Skeletal muscle satellite cell (primary cell): ENCODE measurements at regions not wholly inside any gene's neighbourhood (a gene's known extent, or its start where the extent isn't known, plus 50 kb on each side); places are given as distances from the start of the nearest gene placed in this dataset.
A peak's percentile ranks its signal among the peaks of the same experiment; 100 is the strongest.

Source experiments
- H3K27me3 ChIP-seq: 2 replicates; pipeline ENCODE4 v1.7.0; 2013; ENCODE audit warnings: low read length; ENCODE audit not compliant: control insufficient read depth, insufficient read depth
- H3K36me3 ChIP-seq: 2 replicates; pipeline ENCODE4 v1.7.0; 2013; ENCODE audit warnings: mild to moderate bottlenecking, control low read depth, low read length; ENCODE audit not compliant: insufficient read depth
- H3K4me1 ChIP-seq: 2 replicates; pipeline ENCODE4 v1.7.0; 2013; ENCODE audit warnings: low read length; ENCODE audit not compliant: control insufficient read depth, insufficient read depth
- H3K4me2 ChIP-seq: 2 replicates; pipeline ENCODE4 v1.7.0; 2013; ENCODE audit warnings: mild to moderate bottlenecking, low read length
- H3K4me3 ChIP-seq: 2 replicates; pipeline ENCODE4 v1.7.0; 2013; ENCODE audit warnings: low read length
- H3K9ac ChIP-seq: 2 replicates; pipeline ENCODE4 v1.7.0; 2013; ENCODE audit warnings: mild to moderate bottlenecking, low read depth, low read length, moderate library complexity
- H3K9me3 ChIP-seq: replicated peaks from 2 replicates; pipeline ENCODE4 v1.7.0; 2013; ENCODE audit warnings: mild to moderate bottlenecking, control low read depth, low read length

DNA sequence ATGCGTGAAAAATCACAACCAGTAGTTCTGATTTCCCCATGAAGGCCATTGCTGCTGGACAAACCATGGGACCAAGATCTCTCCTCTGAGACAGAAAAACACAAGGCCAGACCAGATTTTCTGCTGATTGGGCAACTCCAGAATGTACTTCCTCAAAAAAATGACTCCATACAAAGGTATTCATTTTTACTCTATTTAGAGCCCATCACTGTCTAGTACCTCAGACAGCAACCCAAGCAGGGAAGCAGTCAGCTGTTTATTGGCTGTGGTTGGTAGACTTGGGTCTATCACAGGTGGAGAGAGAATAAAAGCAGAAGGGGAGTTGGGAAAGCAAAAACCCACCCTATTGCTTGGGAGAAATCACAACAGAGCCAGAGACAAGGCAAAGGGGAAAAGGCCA, 219.9 kb downstream of the PIK3C3 start:
- H3K27me3 ChIP-seq = peaks cover 12% of the 10 kb centered on the region
- no peak overlapping the region for H3K4me3 ChIP-seq
- H3K36me3 ChIP-seq = no peaks in the 10 kb centered on the region

DNA sequence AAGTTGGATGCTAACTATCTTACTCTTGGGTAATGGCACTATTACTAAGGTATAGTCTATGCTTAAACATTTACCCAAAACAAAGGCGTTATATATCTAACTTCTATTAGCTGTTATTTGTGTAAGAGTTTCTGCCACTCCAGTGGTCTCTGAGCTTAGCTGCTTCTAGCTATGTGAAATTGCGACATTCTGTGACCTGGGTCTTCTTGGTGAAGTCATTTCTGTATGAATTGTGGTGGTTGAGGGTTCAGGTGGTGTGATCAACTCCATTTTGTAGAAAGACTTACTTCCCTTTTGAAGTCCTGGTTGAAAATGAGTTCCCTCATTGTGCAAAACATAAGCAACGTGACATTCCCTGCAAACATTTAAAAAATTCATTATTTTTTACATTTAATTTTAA, 221.6 kb downstream of the PIK3C3 start:
- no peak overlapping the region for H3K4me3 ChIP-seq
- H3K9ac ChIP-seq = no peak overlapping the region
- H3K36me3 ChIP-seq = no peaks in the 10 kb centered on the region
- no peaks in the 10 kb centered on the region for H3K4me1 ChIP-seq
- H3K27me3 ChIP-seq = peaks cover 9% of the 10 kb centered on the region
- no peak overlapping the region for H3K4me2 ChIP-seq
- H3K9me3 ChIP-seq = no peaks in the 10 kb centered on the region

More for the DNA sequence above, 219.9 kb downstream of the PIK3C3 start:
- no peaks in the 10 kb centered on the region for H3K9me3 ChIP-seq
- no peaks in the 10 kb centered on the region for H3K4me1 ChIP-seq
- H3K9ac ChIP-seq = no peak overlapping the region
- no peak overlapping the region for H3K4me2 ChIP-seq

- Histone ChIP-seq H3K36me3 (no peaks in the 10 kb centered on the region), H3K4me3 (no peak overlapping the region), H3K9ac (no peak overlapping the region), H3K4me1 (no peaks in the 10 kb centered on the region), H3K4me2 (no peak overlapping the region), H3K27me3 (peaks cover 3% of the 10 kb centered on the region), H3K9me3 (no peaks in the 10 kb centered on the region)
These were observed 222.4 kb downstream of the PIK3C3 start for GRCh38 chr18:42177390-42177789.

DNA sequence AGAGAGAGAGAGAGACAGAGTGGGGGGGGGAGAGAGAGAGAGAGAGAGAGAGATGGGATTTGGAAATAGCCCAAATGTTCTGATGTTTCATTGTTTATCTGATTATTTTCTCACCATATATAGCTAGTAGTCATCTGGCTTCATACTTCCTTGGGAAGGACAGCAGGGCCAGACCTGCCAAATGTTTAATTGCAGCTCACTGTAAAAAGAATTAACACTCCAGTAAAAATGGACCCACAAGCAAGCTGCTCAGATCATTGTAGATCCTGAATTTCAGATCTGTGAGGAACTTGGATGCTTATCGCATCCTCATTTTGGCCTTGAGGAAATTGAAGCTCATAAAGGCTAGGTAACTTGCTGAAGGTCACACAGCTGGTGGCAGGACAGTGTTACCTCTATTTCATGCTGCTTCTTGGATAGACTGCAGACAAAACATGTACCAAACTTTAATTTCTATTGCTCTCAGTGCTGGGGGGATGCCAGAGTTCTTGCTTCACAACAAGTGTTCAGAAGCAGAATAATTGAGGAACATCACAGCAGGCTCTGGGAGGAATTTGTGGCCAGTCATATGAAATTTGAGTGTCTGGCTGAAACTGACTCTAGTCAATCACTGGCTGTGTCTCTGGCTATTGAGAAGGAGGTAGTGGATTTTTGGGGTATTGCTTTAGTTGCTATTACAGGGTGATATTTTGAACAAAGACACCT, 223.5 kb downstream of the PIK3C3 start:
- Histone ChIP-seq H3K4me2 (no peak overlapping the region), H3K27me3 (no peaks in the 10 kb centered on the region), H3K4me3 (no peak overlapping the region), H3K36me3 (no peaks in the 10 kb centered on the region), H3K9ac (no peak overlapping the region), H3K9me3 (no peaks in the 10 kb centered on the region), H3K4me1 (peaks cover 9% of the 10 kb centered on the region)

DNA sequence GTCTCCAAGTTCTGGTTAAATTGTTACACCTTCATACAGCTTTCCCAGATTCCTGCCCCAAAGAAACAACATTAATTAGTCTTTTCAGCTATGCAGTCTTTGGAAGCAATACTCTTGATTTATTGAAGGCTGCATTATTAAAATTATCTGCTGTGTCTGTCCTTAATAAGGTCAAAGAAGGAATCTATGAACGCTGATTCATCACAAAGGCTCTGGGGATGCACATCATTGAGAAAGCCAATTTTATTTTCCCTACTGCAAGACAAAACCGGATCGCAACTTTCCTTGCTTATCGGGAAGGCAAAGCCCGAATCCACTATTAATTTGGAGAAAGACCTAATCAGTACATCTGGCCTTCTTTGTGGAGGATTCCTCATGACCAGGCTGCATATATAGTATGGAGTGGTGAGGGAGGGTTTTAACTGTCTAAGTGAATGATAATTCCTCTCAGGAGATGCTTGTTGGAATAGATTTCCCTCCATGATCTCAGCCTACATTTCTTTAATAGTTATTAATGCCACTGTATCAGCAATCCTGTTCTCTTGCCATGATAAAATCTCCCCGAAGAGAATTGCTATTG, 224.6 kb downstream of the PIK3C3 start:
- Histone ChIP-seq H3K4me2 (no peak overlapping the region), H3K27me3 (no peaks in the 10 kb centered on the region)

DNA sequence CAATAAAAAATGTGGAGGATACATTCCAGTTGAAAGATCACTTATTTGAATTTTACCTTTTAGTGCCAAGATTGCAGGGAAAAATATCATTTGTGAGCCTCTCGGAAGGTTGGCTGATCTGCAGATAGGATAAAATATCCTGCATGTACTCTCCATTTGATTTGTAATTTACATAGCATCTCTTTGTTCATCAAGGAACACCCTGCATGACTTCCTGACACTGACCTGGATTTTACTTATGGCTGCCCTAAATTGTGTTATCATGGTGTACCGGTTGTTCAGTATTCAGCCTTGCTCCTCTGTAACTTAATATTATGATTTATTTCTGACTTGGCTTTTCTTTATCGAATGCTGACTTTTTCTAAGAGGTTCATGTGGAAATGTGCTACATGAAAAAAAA, 226.4 kb downstream of the PIK3C3 start:
- Histone ChIP-seq H3K4me2 (no peak overlapping the region), H3K9me3 (no peaks in the 10 kb centered on the region), H3K36me3 (no peaks in the 10 kb centered on the region), H3K4me1 (peaks cover 17% of the 10 kb centered on the region), H3K27me3 (no peaks in the 10 kb centered on the region), H3K9ac (no peak overlapping the region), H3K4me3 (no peak overlapping the region)

More for the DNA sequence above, 224.6 kb downstream of the PIK3C3 start:
- no peak overlapping the region for H3K4me3 ChIP-seq
- peaks cover 17% of the 10 kb centered on the region for H3K4me1 ChIP-seq
- no peaks in the 10 kb centered on the region for H3K9me3 ChIP-seq
- no peak overlapping the region for H3K9ac ChIP-seq
- H3K36me3 ChIP-seq = no peaks in the 10 kb centered on the region

GRCh38 chr18:42182728-42183700, 228.0 kb downstream of the PIK3C3 start:
- no peaks in the 10 kb centered on the region for H3K36me3 ChIP-seq
- H3K4me2 ChIP-seq = peak overlapping the region; percentile 13
- no peaks in the 10 kb centered on the region for H3K27me3 ChIP-seq
- no peak overlapping the region for H3K9ac ChIP-seq
- no peaks in the 10 kb centered on the region for H3K9me3 ChIP-seq
- H3K4me3 ChIP-seq = no peak overlapping the region
- peaks cover 17% of the 10 kb centered on the region for H3K4me1 ChIP-seq

DNA sequence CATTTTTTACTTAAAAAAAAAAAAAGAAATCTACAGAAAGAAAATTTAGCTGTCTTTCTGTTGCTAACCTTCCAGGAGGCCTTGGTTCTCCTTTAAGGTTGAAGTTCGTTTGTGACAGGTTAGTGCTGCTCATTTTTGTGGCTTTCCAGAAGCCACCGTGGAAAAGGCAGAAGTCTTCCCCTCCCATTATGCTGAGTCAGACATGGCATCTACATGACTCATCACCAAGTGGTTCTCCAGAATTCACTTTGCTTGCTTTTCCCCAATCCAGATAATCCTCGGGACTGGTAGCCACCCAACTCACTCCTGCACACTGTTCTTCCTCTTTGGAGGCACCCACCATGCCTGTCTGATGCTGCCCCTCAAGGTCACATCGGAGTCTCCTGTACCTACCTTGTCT, 228.7 kb downstream of the PIK3C3 start:
- H3K27me3 ChIP-seq = no peaks in the 10 kb centered on the region
- H3K36me3 ChIP-seq = no peaks in the 10 kb centered on the region
- peaks cover 17% of the 10 kb centered on the region for H3K4me1 ChIP-seq
- peak overlapping the region; percentile 13 for H3K4me2 ChIP-seq
- no peak overlapping the region for H3K9ac ChIP-seq
- H3K4me3 ChIP-seq = no peak overlapping the region
- no peaks in the 10 kb centered on the region for H3K9me3 ChIP-seq

GRCh38 chr18:42184685-42185477, 229.8 kb downstream of the PIK3C3 start:
- H3K4me1 ChIP-seq = peaks cover 17% of the 10 kb centered on the region
- no peaks in the 10 kb centered on the region for H3K36me3 ChIP-seq
- no peak overlapping the region for H3K9ac ChIP-seq
- H3K4me2 ChIP-seq = no peak overlapping the region
- no peaks in the 10 kb centered on the region for H3K9me3 ChIP-seq
- no peaks in the 10 kb centered on the region for H3K27me3 ChIP-seq
- H3K4me3 ChIP-seq = no peak overlapping the region

- Histone ChIP-seq H3K4me3 (no peak overlapping the region), H3K9ac (no peak overlapping the region)
These were observed 230.5 kb downstream of the PIK3C3 start for GRCh38 chr18:42185486-42185885.

More at GRCh38 chr18:42185486-42185885, 230.5 kb downstream of the PIK3C3 start:
- peaks cover 17% of the 10 kb centered on the region for H3K4me1 ChIP-seq
- H3K4me2 ChIP-seq = no peak overlapping the region
- H3K27me3 ChIP-seq = no peaks in the 10 kb centered on the region
- no peaks in the 10 kb centered on the region for H3K9me3 ChIP-seq
- no peaks in the 10 kb centered on the region for H3K36me3 ChIP-seq
